Neuron (in vitro differentiated cells): ENCODE measurements at regions not wholly inside any gene's neighbourhood (a gene's known extent, or its start where the extent isn't known, plus 50 kb on each side); places are given as distances from the start of the nearest gene placed in this dataset.

Experiments
- H2AFZ ChIP-seq: one replicate; pipeline ENCODE4 v1.6.1; 2013; ENCODE audit warnings: low read depth, mild to moderate bottlenecking, inconsistent platforms, low read length, moderate library complexity
- H3K27me3 ChIP-seq: one replicate; pipeline ENCODE4 v1.6.1; 2013; ENCODE audit warnings: low read length; ENCODE audit not compliant: insufficient read depth
- H3K36me3 ChIP-seq: one replicate; pipeline ENCODE4 v1.6.1; 2013; ENCODE audit warnings: low read length; ENCODE audit not compliant: insufficient read depth
- H3K4me1 ChIP-seq: one replicate; pipeline ENCODE4 v1.6.1; 2013; ENCODE audit warnings: low read length; ENCODE audit not compliant: insufficient read depth
- H3K4me3 ChIP-seq: 2 replicates; pipeline ENCODE4 v1.5.1; 2013; ENCODE audit warnings: mild to moderate bottlenecking, low read length, moderate library complexity
- H3K9me3 ChIP-seq: one replicate; pipeline ENCODE4 v1.6.1; 2013; ENCODE audit warnings: low read length

GRCh38 chr2:138831691-138832090 lies 51.5 kb upstream of the NXPH2 start:
- no peaks in the 10 kb centered on the region for H3K4me1 ChIP-seq
- no peak overlapping the region for H2AFZ ChIP-seq
- no peaks in the 10 kb centered on the region for H3K9me3 ChIP-seq
- peaks cover 3% of the 10 kb centered on the region for H3K27me3 ChIP-seq
- no peaks in the 10 kb centered on the region for H3K36me3 ChIP-seq
- H3K4me3 ChIP-seq = no peak overlapping the region

- H3K27me3 ChIP-seq = peaks cover 5% of the 10 kb centered on the region
- H3K9me3 ChIP-seq = no peaks in the 10 kb centered on the region
- no peak overlapping the region for H3K4me3 ChIP-seq
- no peaks in the 10 kb centered on the region for H3K4me1 ChIP-seq
- no peaks in the 10 kb centered on the region for H3K36me3 ChIP-seq
- H2AFZ ChIP-seq = no peak overlapping the region
These were observed 51.0 kb upstream of the NXPH2 start for GRCh38 chr2:138831154-138831553.

DNA sequence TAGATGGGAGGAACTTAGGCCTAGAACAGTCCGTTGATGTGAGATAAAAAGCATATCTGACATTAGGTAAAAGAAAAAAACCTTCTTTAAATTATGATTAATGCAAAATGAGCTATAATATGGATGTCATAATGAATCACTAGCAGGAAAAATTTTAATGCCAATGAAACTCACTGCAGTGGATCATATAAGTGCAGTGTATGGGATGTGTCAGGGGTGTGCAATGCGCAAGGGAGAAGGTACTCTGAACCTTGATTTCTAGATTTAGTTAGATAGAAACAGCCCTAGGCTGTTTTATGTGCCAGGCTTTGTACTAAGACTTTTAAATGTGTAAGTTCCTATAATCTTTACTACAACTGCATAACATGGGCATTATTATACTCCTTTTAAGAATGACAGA lies 50.4 kb upstream of the NXPH2 start:
- Histone ChIP-seq H3K4me1 (no peaks in the 10 kb centered on the region), H3K9me3 (no peaks in the 10 kb centered on the region), H3K4me3 (no peak overlapping the region), H3K36me3 (no peaks in the 10 kb centered on the region), H3K27me3 (peaks cover 5% of the 10 kb centered on the region), H2AFZ (no peak overlapping the region)
